Muscle layer of duodenum (tissue), 2 donors: ENCODE measurements at regions not wholly inside any gene's neighbourhood (a gene's known extent, or its start where the extent isn't known, plus 50 kb on each side); places are given as distances from the start of the nearest gene placed in this dataset.

Source experiments
- H3K27ac ChIP-seq: one replicate; pipeline ENCODE4 v1.7.0; 2013; ENCODE audit warnings: mild to moderate bottlenecking, low read length
- H3K27me3 ChIP-seq: one replicate; pipeline ENCODE4 v1.7.0; 2013; ENCODE audit warnings: low read depth, mild to moderate bottlenecking, control low read depth, low read length
- H3K36me3 ChIP-seq, 2 donors: one replicate each; pipeline ENCODE4 v1.7.0; 2013; ENCODE audit warnings: low read length in 2 of 2, control low read depth in 1 of 2, mild to moderate bottlenecking in 1 of 2; ENCODE audit not compliant: insufficient read depth in 2 of 2, control insufficient read depth in 1 of 2
- H3K4me1 ChIP-seq, 2 donors: one replicate each; pipeline ENCODE4 v1.7.0; 2013; ENCODE audit warnings: low read length in 2 of 2, mild to moderate bottlenecking in 2 of 2, control low read depth in 1 of 2, moderate library complexity in 1 of 2; ENCODE audit not compliant: insufficient read depth in 2 of 2, control insufficient read depth in 1 of 2
- H3K4me3 ChIP-seq, 2 donors: one replicate each; pipeline ENCODE4 v1.7.0; 2013; ENCODE audit warnings: low read length in 2 of 2, low read depth in 1 of 2, mild to moderate bottlenecking in 1 of 2
- H3K9me3 ChIP-seq, 2 donors: one replicate each; pipeline ENCODE4 v1.7.0; 2013; ENCODE audit warnings: low read length in 2 of 2, control low read depth in 1 of 2, mild to moderate bottlenecking in 1 of 2; ENCODE audit not compliant: control insufficient read depth in 1 of 2
- donor health status: healthy.

DNA sequence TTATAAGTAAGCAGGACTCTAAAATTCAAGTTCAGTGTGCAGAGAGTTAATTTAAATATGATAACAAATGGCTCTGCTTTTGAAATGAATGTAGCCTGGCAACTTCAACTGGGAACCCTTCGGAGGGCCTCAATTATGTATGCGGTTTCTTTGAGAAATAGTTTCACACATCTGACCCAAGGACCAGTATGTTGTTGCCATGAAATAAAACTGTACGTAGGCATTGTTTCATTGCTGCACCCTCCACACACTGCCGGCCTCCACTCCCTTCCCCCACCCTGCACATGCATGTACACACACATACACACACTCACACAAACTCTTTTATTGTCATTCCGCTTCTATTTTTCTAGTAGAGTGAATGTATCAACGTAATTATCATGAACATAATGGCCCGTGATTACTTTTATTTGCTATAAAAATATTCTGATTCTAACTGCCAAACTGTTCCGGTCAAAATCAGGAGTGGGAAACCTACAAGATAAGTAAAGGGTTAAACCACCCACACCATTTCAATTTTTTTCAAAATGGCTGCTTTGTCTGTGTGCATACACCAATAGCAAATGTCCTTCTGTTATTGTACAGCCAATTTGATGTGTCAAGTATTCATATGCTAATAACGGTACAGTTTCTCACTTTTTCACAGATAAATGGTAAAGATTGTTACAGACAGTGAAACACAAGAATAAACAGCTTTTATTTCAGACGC, 215.5 kb upstream of the TMEM161B start:
- Histone ChIP-seq H3K4me3 (no peak overlapping the region), H3K4me1 (no peaks in the 10 kb centered on the region), H3K9me3 (no peaks in the 10 kb centered on the region), H3K27ac (no peak overlapping the region), H3K36me3 (no peaks in the 10 kb centered on the region), H3K27me3 (no peaks in the 10 kb centered on the region)

DNA sequence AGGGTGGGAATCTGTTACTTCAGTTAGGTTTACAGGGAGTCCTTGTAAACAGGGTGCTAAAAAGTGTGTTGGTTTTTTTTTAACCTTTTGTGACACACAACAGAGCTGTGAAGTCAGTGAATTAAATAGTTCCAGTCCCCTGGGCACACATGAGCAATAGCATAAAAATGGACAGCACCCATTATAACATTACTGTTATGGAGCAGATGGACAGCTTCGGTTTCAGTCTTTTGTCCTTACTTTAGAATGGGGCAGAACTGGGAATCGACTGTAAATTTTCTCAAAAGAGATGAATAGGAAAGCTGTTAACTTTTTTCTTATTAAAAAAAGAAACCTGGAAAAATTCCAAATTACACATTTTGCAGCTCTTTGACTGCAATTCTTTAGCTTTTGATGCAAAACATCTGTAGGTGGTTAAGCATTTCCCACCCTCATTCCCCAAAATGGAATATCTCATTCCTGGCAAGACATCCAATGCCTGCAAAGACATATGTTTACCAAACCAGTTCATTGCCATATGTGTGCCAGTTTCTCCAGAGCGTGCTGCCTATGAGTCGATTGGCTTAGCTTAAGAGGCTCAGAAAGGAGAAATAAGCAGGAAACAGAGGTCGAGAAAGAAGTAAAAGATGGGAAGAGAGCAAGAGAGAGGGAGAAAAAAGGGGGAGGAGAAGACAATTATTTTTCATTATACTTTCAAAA, 212.3 kb upstream of the TMEM161B start:
- H3K27ac ChIP-seq: no peak overlapping the region
- no peaks in the 10 kb centered on the region for H3K27me3 ChIP-seq
- H3K4me1 ChIP-seq: no peaks in the 10 kb centered on the region
- H3K4me3 ChIP-seq: no peak overlapping the region
- no peaks in the 10 kb centered on the region for H3K9me3 ChIP-seq
- H3K36me3 ChIP-seq: no peaks in the 10 kb centered on the region

DNA sequence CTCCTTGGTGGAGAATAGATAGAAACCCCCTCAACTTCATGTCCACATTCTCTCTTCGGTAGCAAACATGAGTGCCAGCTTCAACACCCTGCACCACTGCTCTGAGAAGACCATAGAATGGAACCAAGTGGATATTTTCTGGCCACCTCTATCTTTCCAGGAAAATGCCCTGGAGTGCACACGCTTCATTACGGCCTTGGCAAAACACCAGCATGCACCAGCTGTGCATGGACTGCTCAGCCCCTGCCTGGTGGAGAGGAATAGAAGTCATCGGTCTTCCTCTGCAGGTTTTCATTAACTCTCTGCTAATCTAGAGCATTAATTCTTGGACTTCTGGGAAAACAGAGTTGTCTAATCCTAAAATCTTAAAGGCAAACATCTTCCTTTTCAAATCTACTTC, 211.6 kb upstream of the TMEM161B start:
- no peaks in the 10 kb centered on the region for H3K27me3 ChIP-seq
- no peaks in the 10 kb centered on the region for H3K4me1 ChIP-seq
- no peak overlapping the region for H3K4me3 ChIP-seq
- no peak overlapping the region for H3K27ac ChIP-seq
- no peaks in the 10 kb centered on the region for H3K9me3 ChIP-seq
- H3K36me3 ChIP-seq: no peaks in the 10 kb centered on the region

- Histone ChIP-seq H3K27me3 (no peaks in the 10 kb centered on the region), H3K27ac (no peak overlapping the region), H3K9me3 (no peaks in the 10 kb centered on the region), H3K4me3 (no peak overlapping the region), H3K4me1 (no peaks in the 10 kb centered on the region), H3K36me3 (no peaks in the 10 kb centered on the region)
Observed at GRCh38 chr5:88474574-88474973, 205.9 kb upstream of the TMEM161B start.

- Histone ChIP-seq H3K27me3 (no peaks in the 10 kb centered on the region), H3K9me3 (no peaks in the 10 kb centered on the region), H3K4me3 (no peak overlapping the region), H3K4me1 (no peaks in the 10 kb centered on the region), H3K27ac (no peak overlapping the region), H3K36me3 (no peaks in the 10 kb centered on the region)
Observed at GRCh38 chr5:88470745-88471144, 202.1 kb upstream of the TMEM161B start.

GRCh38 chr5:88459971-88460370, 191.3 kb upstream of the TMEM161B start:
- Histone ChIP-seq H3K27me3 (no peaks in the 10 kb centered on the region), H3K36me3 (no peaks in the 10 kb centered on the region), H3K4me1 (no peaks in the 10 kb centered on the region), H3K27ac (no peak overlapping the region), H3K4me3 (no peak overlapping the region), H3K9me3 (no peaks in the 10 kb centered on the region)

GRCh38 chr5:88452820-88453219, 184.2 kb upstream of the TMEM161B start:
- H3K9me3 ChIP-seq: no peaks in the 10 kb centered on the region
- no peak overlapping the region for H3K27ac ChIP-seq
- H3K4me1 ChIP-seq: no peaks in the 10 kb centered on the region
- no peak overlapping the region for H3K4me3 ChIP-seq
- no peaks in the 10 kb centered on the region for H3K36me3 ChIP-seq
- no peaks in the 10 kb centered on the region for H3K27me3 ChIP-seq

- H3K27ac ChIP-seq: no peak overlapping the region
- no peaks in the 10 kb centered on the region for H3K27me3 ChIP-seq
- H3K4me3 ChIP-seq: no peak overlapping the region
- H3K9me3 ChIP-seq: no peaks in the 10 kb centered on the region
- H3K4me1 ChIP-seq: no peaks in the 10 kb centered on the region
- no peaks in the 10 kb centered on the region for H3K36me3 ChIP-seq
Observed at GRCh38 chr5:88450239-88450638, 181.6 kb upstream of the TMEM161B start.

DNA sequence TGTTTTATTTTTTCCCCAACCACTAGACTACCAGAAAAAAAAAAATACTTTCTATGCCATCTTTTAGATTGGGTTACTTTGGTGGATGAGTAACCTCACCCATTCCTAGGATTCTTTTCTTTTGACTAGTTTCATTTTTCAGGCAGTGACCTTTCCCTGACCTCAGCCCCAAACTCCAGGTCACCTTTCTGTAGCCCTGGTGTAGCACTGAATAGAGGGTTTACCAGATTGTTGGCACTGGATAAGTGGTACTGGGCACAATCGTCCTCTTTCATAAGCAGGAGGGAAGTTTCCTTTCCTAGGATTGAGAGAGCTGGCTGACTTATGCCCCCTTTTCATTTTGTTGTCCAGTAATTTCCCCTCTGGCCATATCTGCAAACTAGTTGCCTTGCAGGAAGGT, 169.4 kb upstream of the TMEM161B start:
- Histone ChIP-seq H3K27ac (no peak overlapping the region), H3K36me3 (no peaks in the 10 kb centered on the region), H3K9me3 (no peaks in the 10 kb centered on the region), H3K4me3 (no peak overlapping the region), H3K27me3 (no peaks in the 10 kb centered on the region), H3K4me1 (no peaks in the 10 kb centered on the region)

DNA sequence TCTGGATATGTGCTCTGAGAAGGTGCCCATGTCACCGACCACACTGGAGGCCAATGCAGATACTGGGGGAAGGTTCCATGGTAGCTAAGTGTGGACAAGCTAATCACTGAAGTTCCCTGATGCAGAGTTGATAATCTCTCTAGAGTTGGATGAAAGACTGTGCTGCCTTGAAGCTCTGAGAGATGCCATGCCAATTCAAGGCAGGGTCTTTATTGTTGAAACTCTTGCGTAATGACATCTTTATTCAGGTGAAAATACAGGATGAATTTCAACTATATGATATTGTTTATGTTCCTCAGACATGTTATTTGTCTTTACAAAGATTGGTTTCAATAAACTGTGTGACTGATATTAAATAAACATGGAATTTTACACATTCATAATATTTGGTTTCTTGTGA, 167.6 kb upstream of the TMEM161B start:
- Histone ChIP-seq H3K27me3 (no peaks in the 10 kb centered on the region), H3K27ac (no peak overlapping the region), H3K36me3 (no peaks in the 10 kb centered on the region), H3K9me3 (no peaks in the 10 kb centered on the region), H3K4me1 (no peaks in the 10 kb centered on the region), H3K4me3 (no peak overlapping the region)

- Histone ChIP-seq H3K27ac (no peak overlapping the region), H3K4me1 (no peaks in the 10 kb centered on the region), H3K9me3 (no peaks in the 10 kb centered on the region), H3K4me3 (no peak overlapping the region), H3K36me3 (no peaks in the 10 kb centered on the region), H3K27me3 (no peaks in the 10 kb centered on the region)
Observed at GRCh38 chr5:88428633-88429032, 160.0 kb upstream of the TMEM161B start.

DNA sequence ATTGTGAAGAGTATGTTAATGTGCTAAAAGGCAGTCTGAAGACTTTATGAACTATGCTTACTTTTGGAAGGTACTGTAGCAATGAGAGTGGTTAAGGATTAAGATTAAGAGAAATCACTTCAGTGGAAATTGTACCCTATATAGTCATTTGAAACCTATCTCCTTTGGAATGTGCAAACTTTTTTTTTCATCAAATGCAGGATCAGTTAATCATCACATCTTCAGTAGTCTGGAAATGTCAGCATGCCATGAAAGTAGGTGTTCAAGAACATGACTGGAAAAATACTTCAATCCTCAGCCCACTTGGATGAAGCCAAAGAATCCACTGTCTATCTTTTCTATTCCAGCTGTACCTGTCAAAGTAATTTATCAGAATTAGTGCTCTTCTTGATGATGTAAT, 157.8 kb upstream of the TMEM161B start:
- Histone ChIP-seq H3K27ac (no peak overlapping the region), H3K4me1 (no peaks in the 10 kb centered on the region), H3K36me3 (no peaks in the 10 kb centered on the region), H3K9me3 (no peaks in the 10 kb centered on the region), H3K4me3 (no peak overlapping the region), H3K27me3 (no peaks in the 10 kb centered on the region)
